WI38 (cell line): ENCODE measurements at regions not wholly inside any gene's neighbourhood (a gene's known extent, or its start where the extent isn't known, plus 50 kb on each side); places are given as distances from the start of the nearest gene placed in this dataset.

Experiments used
- H3K4me3 ChIP-seq: 2 replicates; pipeline ENCODE4 v1.5.1; 2011; ENCODE audit warnings: low read depth, mild to moderate bottlenecking, control low read depth, low read length
- TF ChIP-seq, protein P1 (sequence below): IDR thresholded peaks from 2 replicates; pipeline ENCODE4 v1.5.1; 2012; ENCODE audit warnings: low read depth, mild to moderate bottlenecking, control low read depth, low read length

GRCh38 chr4:175273995-175274753 lies 356.0 kb downstream of the ADAM29 start:
- TF ChIP-seq, protein P1, sequence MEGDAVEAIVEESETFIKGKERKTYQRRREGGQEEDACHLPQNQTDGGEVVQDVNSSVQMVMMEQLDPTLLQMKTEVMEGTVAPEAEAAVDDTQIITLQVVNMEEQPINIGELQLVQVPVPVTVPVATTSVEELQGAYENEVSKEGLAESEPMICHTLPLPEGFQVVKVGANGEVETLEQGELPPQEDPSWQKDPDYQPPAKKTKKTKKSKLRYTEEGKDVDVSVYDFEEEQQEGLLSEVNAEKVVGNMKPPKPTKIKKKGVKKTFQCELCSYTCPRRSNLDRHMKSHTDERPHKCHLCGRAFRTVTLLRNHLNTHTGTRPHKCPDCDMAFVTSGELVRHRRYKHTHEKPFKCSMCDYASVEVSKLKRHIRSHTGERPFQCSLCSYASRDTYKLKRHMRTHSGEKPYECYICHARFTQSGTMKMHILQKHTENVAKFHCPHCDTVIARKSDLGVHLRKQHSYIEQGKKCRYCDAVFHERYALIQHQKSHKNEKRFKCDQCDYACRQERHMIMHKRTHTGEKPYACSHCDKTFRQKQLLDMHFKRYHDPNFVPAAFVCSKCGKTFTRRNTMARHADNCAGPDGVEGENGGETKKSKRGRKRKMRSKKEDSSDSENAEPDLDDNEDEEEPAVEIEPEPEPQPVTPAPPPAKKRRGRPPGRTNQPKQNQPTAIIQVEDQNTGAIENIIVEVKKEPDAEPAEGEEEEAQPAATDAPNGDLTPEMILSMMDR, result no peak
- no peak overlapping the region for H3K4me3 ChIP-seq

DNA sequence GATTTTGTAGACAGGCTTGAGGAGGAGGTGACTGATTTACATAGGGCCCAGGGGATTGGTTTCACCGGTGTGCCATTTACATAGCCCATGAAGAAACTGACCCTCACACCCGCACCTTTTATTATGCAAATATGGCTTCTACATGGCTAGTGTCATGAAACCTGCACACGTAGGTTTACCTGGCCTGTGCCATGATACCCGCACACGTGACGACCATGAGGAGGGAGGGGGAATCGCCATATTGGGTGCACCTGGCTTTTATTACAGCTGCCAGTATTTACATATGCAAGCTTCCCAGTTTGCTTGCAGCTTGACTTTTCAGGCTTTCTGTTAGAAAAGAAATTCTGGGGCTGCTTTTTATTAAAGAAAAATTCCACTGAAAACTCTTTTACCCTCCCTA lies 359.7 kb downstream of the ADAM29 start:
- TF ChIP-seq, protein P1, result no peak
- no peak overlapping the region for H3K4me3 ChIP-seq

DNA sequence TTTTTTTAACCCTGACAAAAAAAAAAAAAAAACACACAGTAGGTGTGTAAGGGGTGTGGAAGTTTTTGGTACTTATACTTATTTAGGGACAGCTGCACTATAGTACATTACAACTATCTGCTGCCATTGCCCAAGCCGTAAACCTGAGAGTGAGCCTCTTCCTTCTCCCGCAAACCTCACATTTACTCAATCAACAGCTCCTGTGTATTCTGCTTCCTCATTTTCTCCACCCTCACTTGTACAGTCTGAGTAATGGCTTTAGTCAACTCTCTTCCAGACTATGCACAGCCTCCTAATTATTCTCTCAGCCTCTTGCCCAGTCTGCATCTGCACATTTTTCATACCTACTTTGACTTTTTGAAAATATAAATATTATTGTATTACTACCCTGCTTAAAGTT lies 362.0 kb downstream of the ADAM29 start:
- TF ChIP-seq, protein P1, result no peak
- H3K4me3 ChIP-seq, result no peak overlapping the region

GRCh38 chr4:175281894-175282293 lies 363.7 kb downstream of the ADAM29 start:
- TF ChIP-seq, protein P1, result no peak
- H3K4me3 ChIP-seq, result no peak overlapping the region

DNA sequence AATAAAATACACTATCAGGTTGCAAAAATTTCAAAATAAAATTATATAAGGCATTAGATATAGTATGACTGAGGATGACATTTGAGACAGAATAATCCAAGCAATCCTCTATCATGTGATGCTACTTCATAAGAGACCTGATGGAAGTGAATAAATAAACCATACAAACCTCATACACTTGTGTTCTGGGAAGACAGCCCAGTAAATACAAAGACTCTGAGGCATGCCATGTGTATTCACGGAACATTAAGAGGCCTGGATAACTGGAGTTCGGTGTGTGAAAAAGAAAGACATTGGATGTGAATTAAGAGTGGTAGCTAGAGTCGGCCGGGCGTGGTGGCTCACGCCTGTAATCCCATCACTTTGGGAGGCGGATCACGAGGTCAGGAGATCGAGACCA lies 364.2 kb downstream of the ADAM29 start:
- TF ChIP-seq, protein P1, result no peak
- H3K4me3 ChIP-seq, result no peak overlapping the region

GRCh38 chr4:175290401-175290800 lies 372.2 kb downstream of the ADAM29 start:
- TF ChIP-seq, protein P1, result no peak
- H3K4me3 ChIP-seq, result no peak overlapping the region

DNA sequence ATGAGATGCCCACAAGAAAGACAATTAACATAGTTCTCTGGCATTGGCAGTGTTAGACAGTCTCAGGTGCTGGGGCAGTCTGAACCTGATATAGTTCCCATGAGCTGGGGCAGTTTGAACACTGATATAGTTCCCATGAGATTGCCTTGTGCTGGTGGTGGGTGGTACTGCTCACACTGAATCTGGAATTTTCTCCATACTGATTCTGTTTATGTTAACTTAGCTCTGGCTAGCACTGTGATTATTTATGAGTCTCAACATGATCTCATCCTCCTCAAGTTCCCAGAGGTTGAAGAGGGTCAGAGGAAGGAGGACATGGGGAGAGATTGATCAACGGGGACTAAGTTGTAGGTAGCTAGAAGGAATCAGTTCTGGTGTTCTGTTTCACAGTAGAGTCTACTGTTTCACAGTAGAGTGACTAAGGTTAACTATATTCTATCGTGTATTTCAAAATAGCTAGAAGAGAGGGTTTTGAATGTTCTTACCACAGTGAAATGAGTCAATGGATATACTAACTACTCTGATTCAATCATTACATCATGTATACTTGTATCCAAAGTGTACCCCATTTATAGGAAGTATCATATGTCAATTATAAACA lies 379.9 kb downstream of the ADAM29 start:
- TF ChIP-seq, protein P1, result no peak
- no peak overlapping the region for H3K4me3 ChIP-seq
